Astrocyte (in vitro differentiated cells and primary cell): ENCODE measurements at regions not wholly inside any gene's neighbourhood (a gene's known extent, or its start where the extent isn't known, plus 50 kb on each side); places are given as distances from the start of the nearest gene placed in this dataset.

Source experiments
- DNase-seq: peaks from one replicate; pipeline ENCODE4 v3.0.0-alpha.2; 2010; ENCODE audit warnings: low read depth
- FAIRE-seq: peaks from 2 replicates; lab custom pipeline; 2011; peaks lifted over from hg19 to GRCh38; lab: Jason Lieb, UNC
- H2AFZ ChIP-seq: 2 replicates; pipeline ENCODE4 v1.6.0; 2012; ENCODE audit warnings: low read depth, low read length, inconsistent platforms
- H3K27ac ChIP-seq: 2 replicates; pipeline ENCODE4 v1.5.1; 2011; ENCODE audit warnings: low read depth, low read length, inconsistent platforms
- H3K27me3 ChIP-seq: 2 replicates; pipeline ENCODE4 v1.6.0; 2011; ENCODE audit warnings: low read length, inconsistent platforms; ENCODE audit not compliant: insufficient read depth
- H3K36me3 ChIP-seq: 2 replicates; pipeline ENCODE4 v1.5.1; 2011; ENCODE audit warnings: low read length, inconsistent platforms; ENCODE audit not compliant: insufficient read depth
- H3K4me1 ChIP-seq: 2 replicates; pipeline ENCODE4 v1.5.1; 2011; ENCODE audit warnings: low read length, inconsistent platforms; ENCODE audit not compliant: insufficient read depth
- H3K4me2 ChIP-seq: 2 replicates; pipeline ENCODE4 v1.6.0; 2012; ENCODE audit warnings: low read length, inconsistent platforms
- H3K4me3 ChIP-seq: 2 replicates; pipeline ENCODE4 v1.5.1; 2011; ENCODE audit warnings: low read depth, mild to moderate bottlenecking, low read length, inconsistent platforms; ENCODE audit not compliant: insufficient read depth
- H3K79me2 ChIP-seq: 2 replicates; pipeline ENCODE4 v1.6.0; 2012; ENCODE audit warnings: mild to moderate bottlenecking, low read length, inconsistent platforms; ENCODE audit not compliant: insufficient read depth
- H3K9ac ChIP-seq: 2 replicates; pipeline ENCODE4 v1.6.0; 2012; ENCODE audit warnings: mild to moderate bottlenecking, low read length, inconsistent platforms
- H3K9me3 ChIP-seq: 2 replicates; pipeline ENCODE4 v1.5.1; 2012; ENCODE audit warnings: low read depth, mild to moderate bottlenecking, low read length, inconsistent platforms; ENCODE audit not compliant: insufficient read depth
- H4K20me1 ChIP-seq: 2 replicates; pipeline ENCODE4 v1.6.0; 2012; ENCODE audit warnings: low read length, inconsistent platforms; ENCODE audit not compliant: insufficient read depth
- H3K27ac Mint-ChIP-seq: one replicate; pipeline ENCODE4 v1.8.0; 2021; ENCODE audit warnings: mild to moderate bottlenecking, mixed read lengths; ENCODE audit not compliant: unreplicated experiment
- H3K27me3 Mint-ChIP-seq: one replicate; pipeline ENCODE4 v1.8.0; 2021; ENCODE audit warnings: low read depth, mixed read lengths; ENCODE audit not compliant: unreplicated experiment
- H3K36me3 Mint-ChIP-seq: one replicate; pipeline ENCODE4 v1.8.0; 2021; ENCODE audit warnings: low read depth, mixed read lengths; ENCODE audit not compliant: unreplicated experiment
- H3K4me1 Mint-ChIP-seq: one replicate; pipeline ENCODE4 v1.8.0; 2021; ENCODE audit warnings: low read depth, mixed read lengths; ENCODE audit not compliant: unreplicated experiment
- H3K4me3 Mint-ChIP-seq: one replicate; pipeline ENCODE4 v1.8.0; 2021; ENCODE audit warnings: mild to moderate bottlenecking, moderate library complexity, mixed read lengths; ENCODE audit not compliant: unreplicated experiment
- H3K9me3 Mint-ChIP-seq: one replicate; pipeline ENCODE4 v1.8.0; 2021; ENCODE audit warnings: mild to moderate bottlenecking, mixed read lengths; ENCODE audit not compliant: unreplicated experiment
- EZH2 ChIP-seq: IDR thresholded peaks from 2 replicates; pipeline ENCODE4 v1.6.1; 2012; ENCODE audit warnings: mild to moderate bottlenecking, low read length, inconsistent platforms; ENCODE audit not compliant: insufficient read depth
- TF ChIP-seq, protein P1 (sequence below): IDR thresholded peaks from 2 replicates; pipeline ENCODE4 v1.5.1; 2011; ENCODE audit warnings: low read depth, mild to moderate bottlenecking, inconsistent platforms, low read length, moderate library complexity; ENCODE audit not compliant: insufficient read depth

DNA sequence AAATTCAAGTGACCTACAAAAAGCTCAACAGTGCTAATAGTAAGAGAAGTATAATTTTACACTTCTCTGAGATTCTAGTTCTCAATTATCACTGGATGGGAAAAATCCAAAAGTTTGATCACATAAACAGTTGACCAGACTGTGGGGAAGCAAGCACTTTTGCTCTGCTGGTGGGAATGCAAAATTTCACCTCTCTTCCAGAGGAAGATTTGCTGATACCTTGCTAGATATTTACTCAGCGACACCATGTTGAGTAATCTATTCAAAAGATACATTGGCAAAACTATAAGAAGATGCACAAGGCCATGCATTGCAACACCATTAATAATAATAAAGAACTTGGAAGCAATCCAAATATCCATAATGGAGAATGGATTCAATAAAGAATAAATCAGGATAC, 204.4 kb downstream of the MREG start:
- FAIRE-seq, result no peak
- H3K9me3 Mint-ChIP-seq, result no peaks in the 10 kb centered on the region
- no peak overlapping the region for H3K27ac ChIP-seq

DNA sequence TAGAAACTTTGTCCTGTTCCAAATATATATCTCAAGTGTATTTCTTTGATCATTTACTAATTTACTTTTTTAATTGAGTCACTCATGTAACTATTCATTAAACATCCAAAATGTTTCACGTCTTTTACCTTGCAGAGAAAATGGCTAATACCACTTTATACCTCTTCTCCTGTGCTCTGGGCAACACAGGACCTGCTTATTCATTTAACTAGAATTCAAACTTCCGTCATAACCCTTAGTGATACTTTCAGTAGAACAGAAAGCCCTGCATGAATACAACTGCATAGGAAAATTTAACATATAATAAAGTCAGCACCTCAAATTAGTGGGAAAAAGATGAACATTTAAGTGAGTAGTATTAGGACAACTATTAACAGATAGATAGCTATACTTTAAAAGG, 205.2 kb downstream of the MREG start:
- no peak for FAIRE-seq
- no peak overlapping the region for H3K27ac Mint-ChIP-seq
- Histone ChIP-seq H3K27ac (no peak overlapping the region), H3K36me3 (no peaks in the 10 kb centered on the region), H3K9me3 (no peaks in the 10 kb centered on the region), H3K4me2 (no peak overlapping the region), H3K4me1 (peaks cover 6% of the 10 kb centered on the region), H3K4me3 (no peak overlapping the region), H3K9ac (no peak overlapping the region), H2AFZ (no peak overlapping the region), H3K79me2 (no peaks in the 10 kb centered on the region), H3K27me3 (no peaks in the 10 kb centered on the region), H4K20me1 (no peaks in the 10 kb centered on the region)
- DNase-seq, result no peak
- no peak overlapping the region for H3K4me3 Mint-ChIP-seq
- TF ChIP-seq, protein P1, sequence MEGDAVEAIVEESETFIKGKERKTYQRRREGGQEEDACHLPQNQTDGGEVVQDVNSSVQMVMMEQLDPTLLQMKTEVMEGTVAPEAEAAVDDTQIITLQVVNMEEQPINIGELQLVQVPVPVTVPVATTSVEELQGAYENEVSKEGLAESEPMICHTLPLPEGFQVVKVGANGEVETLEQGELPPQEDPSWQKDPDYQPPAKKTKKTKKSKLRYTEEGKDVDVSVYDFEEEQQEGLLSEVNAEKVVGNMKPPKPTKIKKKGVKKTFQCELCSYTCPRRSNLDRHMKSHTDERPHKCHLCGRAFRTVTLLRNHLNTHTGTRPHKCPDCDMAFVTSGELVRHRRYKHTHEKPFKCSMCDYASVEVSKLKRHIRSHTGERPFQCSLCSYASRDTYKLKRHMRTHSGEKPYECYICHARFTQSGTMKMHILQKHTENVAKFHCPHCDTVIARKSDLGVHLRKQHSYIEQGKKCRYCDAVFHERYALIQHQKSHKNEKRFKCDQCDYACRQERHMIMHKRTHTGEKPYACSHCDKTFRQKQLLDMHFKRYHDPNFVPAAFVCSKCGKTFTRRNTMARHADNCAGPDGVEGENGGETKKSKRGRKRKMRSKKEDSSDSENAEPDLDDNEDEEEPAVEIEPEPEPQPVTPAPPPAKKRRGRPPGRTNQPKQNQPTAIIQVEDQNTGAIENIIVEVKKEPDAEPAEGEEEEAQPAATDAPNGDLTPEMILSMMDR, result no peak
- H3K36me3 Mint-ChIP-seq, result peaks cover 4% of the 10 kb centered on the region
- H3K9me3 Mint-ChIP-seq, result no peaks in the 10 kb centered on the region
- H3K27me3 Mint-ChIP-seq, result no peaks in the 10 kb centered on the region
- H3K4me1 Mint-ChIP-seq, result peaks cover 14% of the 10 kb centered on the region

More for the DNA sequence above, 204.4 kb downstream of the MREG start:
- H3K36me3 Mint-ChIP-seq, result peaks cover 4% of the 10 kb centered on the region
- no peak overlapping the region for H3K4me3 ChIP-seq
- no peaks in the 10 kb centered on the region for H3K27me3 Mint-ChIP-seq
- no peak overlapping the region for H3K27ac Mint-ChIP-seq
- no peak for DNase-seq
- no peaks in the 10 kb centered on the region for H4K20me1 ChIP-seq
- H3K4me1 ChIP-seq, result peaks cover 10% of the 10 kb centered on the region
- H3K27me3 ChIP-seq, result no peaks in the 10 kb centered on the region
- H2AFZ ChIP-seq, result no peak overlapping the region
- no peak overlapping the region for H3K4me3 Mint-ChIP-seq
- H3K4me1 Mint-ChIP-seq, result peaks cover 16% of the 10 kb centered on the region
- TF ChIP-seq EZH2, result no peak
- TF ChIP-seq, protein P1, result peak; percentile 51
- no peak overlapping the region for H3K9ac ChIP-seq
- no peaks in the 10 kb centered on the region for H3K79me2 ChIP-seq
- H3K36me3 ChIP-seq, result no peaks in the 10 kb centered on the region
- no peaks in the 10 kb centered on the region for H3K9me3 ChIP-seq
- peak overlapping the region; percentile 36 for H3K4me2 ChIP-seq

DNA sequence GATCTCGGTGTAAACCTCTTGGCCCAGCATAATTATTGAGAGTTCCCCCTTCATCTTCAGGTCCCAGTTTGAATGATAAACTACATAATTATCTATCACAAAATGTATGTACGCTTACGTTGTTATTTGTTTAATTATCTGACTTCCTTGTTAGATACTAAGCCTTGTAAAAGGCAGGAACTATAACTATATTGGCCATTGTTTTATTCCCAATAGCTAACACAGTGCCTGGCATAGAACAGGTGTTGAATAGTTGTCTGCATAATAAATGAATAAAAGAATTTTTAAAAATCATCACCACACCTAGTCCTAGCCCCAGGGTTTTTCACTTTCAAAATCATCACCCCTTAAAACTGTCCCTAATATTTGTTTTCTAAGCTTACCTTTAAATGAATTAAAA, 207.9 kb downstream of the MREG start:
- Histone ChIP-seq H3K79me2 (no peaks in the 10 kb centered on the region), H3K4me2 (no peak overlapping the region), H3K27me3 (no peaks in the 10 kb centered on the region), H3K4me1 (no peaks in the 10 kb centered on the region), H3K4me3 (no peak overlapping the region), H3K27ac (no peak overlapping the region), H3K9me3 (no peaks in the 10 kb centered on the region), H3K9ac (no peak overlapping the region), H2AFZ (no peak overlapping the region), H3K36me3 (no peaks in the 10 kb centered on the region), H4K20me1 (no peaks in the 10 kb centered on the region)
- H3K27me3 Mint-ChIP-seq, result no peaks in the 10 kb centered on the region
- TF ChIP-seq EZH2, result no peak
- TF ChIP-seq, protein P1, result no peak
- H3K36me3 Mint-ChIP-seq, result peaks cover 4% of the 10 kb centered on the region
- no peaks in the 10 kb centered on the region for H3K9me3 Mint-ChIP-seq
- no peak overlapping the region for H3K27ac Mint-ChIP-seq
- no peak overlapping the region for H3K4me3 Mint-ChIP-seq
- peaks cover 2% of the 10 kb centered on the region for H3K4me1 Mint-ChIP-seq
- FAIRE-seq, result no peak
- no peak for DNase-seq
